ENCODE measurements at regions not wholly inside any gene's neighbourhood (a gene's known extent, or its start where the extent isn't known, plus 50 kb on each side); places are given as distances from the start of the nearest gene placed in this dataset.

DNA sequence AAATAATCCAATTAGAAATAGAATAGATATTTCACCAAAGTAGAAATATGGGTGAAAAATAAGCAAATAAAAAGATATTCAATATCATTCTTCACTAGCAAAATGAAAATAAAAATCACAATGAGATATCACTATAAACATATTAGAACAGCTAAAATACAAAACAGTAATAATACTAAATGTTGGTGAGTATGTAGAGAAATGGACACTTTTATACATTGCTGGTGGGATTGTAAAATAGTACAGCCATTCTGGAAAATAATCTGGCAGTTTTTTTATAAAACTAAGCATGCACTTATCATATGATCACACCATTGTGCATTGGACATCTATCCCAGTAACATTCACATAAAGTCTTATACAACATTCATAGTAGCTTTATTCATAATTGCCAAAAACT lies 320.2 kb upstream of the OR4E1 start:
- H3K4me1 ChIP-seq (ENCODE audit: control insufficient read depth, insufficient read depth, low read length), result no peaks in the 10 kb centered on the region
- H3K27ac ChIP-seq (ENCODE audit: low read length), result no peak overlapping the region

DNA sequence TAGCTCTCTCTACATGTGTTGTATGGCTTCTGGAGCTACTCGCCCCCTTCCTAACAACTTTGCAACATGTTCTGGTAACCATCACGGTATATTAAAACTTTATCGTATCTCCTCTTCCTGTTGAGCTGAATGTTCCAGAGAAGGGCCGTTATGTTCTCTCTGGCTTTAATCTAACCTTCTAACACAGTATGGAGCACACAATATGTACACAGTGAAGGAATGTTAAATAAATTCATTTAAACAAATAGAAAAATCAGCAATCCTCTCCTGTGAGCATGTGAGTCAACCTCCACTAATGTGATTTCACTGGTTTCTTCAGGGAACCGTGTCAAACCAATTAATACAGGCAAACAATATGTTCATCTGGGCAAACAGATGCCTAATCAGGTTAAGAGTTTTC lies 319.5 kb upstream of the OR4E1 start:
- H3K4me3 ChIP-seq (ENCODE audit: low read length), result no peak overlapping the region
- WGBS (ENCODE audit: insufficient coverage, low lambda C conversion rate), result no CpG with 5 or more reads among the region's 5 CpGs
- H3K9me3 ChIP-seq (ENCODE audit: control insufficient read depth, low read depth, low read length), result no peaks in the 10 kb centered on the region
- H3K27me3 ChIP-seq (ENCODE audit: control insufficient read depth, insufficient read depth, low read length), result no peaks in the 10 kb centered on the region
- no peaks in the 10 kb centered on the region for H3K4me1 ChIP-seq (ENCODE audit: control insufficient read depth, insufficient read depth, low read length)
- no peak for DNase-seq
- H3K27ac ChIP-seq (ENCODE audit: low read length), result no peak overlapping the region
- H3K36me3 ChIP-seq (ENCODE audit: control insufficient read depth, insufficient read depth, low read length), result no peaks in the 10 kb centered on the region

More for the DNA sequence above, 320.2 kb upstream of the OR4E1 start:
- Histone ChIP-seq H3K36me3 (ENCODE audit: control insufficient read depth, insufficient read depth, low read length) (no peaks in the 10 kb centered on the region), H3K27me3 (ENCODE audit: control insufficient read depth, insufficient read depth, low read length) (no peaks in the 10 kb centered on the region), H3K4me3 (ENCODE audit: low read length) (no peak overlapping the region), H3K9me3 (ENCODE audit: control insufficient read depth, low read depth, low read length) (no peaks in the 10 kb centered on the region)
- DNase-seq, result no peak

DNA sequence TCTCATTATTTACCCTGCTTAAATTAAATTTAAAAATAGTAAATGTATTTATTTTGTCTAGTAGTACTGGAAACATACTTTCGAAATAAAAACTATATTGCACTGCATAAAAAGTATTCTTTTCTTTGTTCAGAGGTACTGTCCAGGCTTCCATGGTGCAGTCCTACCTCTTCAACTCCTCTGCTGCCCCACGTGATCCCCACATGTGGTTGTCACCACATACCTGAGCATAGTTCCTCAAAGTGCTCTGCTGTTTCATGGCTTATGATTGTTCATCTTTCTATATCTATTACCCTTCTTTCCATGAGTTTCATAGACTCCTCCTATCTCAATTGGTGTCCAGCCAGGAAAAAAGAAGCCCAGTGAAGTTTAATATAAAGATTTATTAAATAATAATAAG lies 317.5 kb upstream of the OR4E1 start:
- no peaks in the 10 kb centered on the region for H3K27me3 ChIP-seq (ENCODE audit: control insufficient read depth, insufficient read depth, low read length)
- no peak for DNase-seq
- WGBS (ENCODE audit: insufficient coverage, low lambda C conversion rate), result no CpG with 5 or more reads among the region's 2 CpGs
- no peaks in the 10 kb centered on the region for H3K36me3 ChIP-seq (ENCODE audit: control insufficient read depth, insufficient read depth, low read length)
- no peaks in the 10 kb centered on the region for H3K9me3 ChIP-seq (ENCODE audit: control insufficient read depth, low read depth, low read length)
- no peak overlapping the region for H3K27ac ChIP-seq (ENCODE audit: low read length)
- H3K4me3 ChIP-seq (ENCODE audit: low read length), result no peak overlapping the region
- H3K4me1 ChIP-seq (ENCODE audit: control insufficient read depth, insufficient read depth, low read length), result no peaks in the 10 kb centered on the region

DNA sequence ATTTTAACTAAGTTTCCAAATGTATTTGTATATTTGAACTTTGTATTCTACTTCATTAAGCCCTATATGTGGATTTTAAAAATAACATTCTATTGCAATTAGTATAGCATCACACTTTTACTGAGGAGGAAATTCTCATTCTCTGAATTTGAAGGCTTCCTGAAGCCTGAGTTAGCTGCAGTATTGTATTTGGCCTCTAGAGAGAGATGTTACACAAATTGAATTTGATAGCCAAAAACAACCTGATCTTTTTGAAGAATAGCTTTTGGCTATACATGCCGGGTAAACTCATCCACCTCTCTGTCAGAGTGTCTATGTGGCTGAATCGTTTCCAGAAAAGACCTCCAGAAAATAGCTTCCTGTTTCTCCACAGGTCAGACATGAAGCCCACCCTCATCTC lies 316.5 kb upstream of the OR4E1 start:
- H3K4me1 ChIP-seq (ENCODE audit: control insufficient read depth, insufficient read depth, low read length), result no peaks in the 10 kb centered on the region
- WGBS (ENCODE audit: insufficient coverage, low lambda C conversion rate), result no CpG with 5 or more reads among the region's 2 CpGs
- no peaks in the 10 kb centered on the region for H3K27me3 ChIP-seq (ENCODE audit: control insufficient read depth, insufficient read depth, low read length)
- H3K36me3 ChIP-seq (ENCODE audit: control insufficient read depth, insufficient read depth, low read length), result no peaks in the 10 kb centered on the region
- H3K9me3 ChIP-seq (ENCODE audit: control insufficient read depth, low read depth, low read length), result no peaks in the 10 kb centered on the region
- H3K4me3 ChIP-seq (ENCODE audit: low read length), result no peak overlapping the region
- H3K27ac ChIP-seq (ENCODE audit: low read length), result no peak overlapping the region
- no peak for DNase-seq

DNA sequence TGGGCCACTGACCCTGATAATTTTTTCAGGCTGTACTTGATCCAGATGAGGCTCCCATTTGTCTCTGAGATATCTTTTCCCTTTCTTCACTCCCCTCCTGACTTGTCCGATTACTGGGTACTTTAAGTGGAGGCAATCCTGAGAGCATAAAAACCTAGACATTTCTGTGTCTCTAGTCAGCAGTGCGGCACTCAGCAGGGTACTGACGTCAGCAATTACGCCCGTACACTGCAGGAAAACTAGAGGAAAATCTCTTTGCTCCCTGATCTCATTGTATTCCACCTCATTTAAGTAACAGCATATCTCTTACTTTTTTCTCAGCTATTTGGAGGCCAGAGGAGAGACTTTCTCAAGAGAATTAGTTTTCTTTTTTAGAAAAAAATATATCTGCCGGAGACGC lies 315.5 kb upstream of the OR4E1 start:
- 70% methylated on average over 2 of the region's 7 CpGs for WGBS (ENCODE audit: insufficient coverage, low lambda C conversion rate)
- Histone ChIP-seq H3K36me3 (ENCODE audit: control insufficient read depth, insufficient read depth, low read length) (no peaks in the 10 kb centered on the region), H3K4me1 (ENCODE audit: control insufficient read depth, insufficient read depth, low read length) (no peaks in the 10 kb centered on the region), H3K27me3 (ENCODE audit: control insufficient read depth, insufficient read depth, low read length) (no peaks in the 10 kb centered on the region), H3K9me3 (ENCODE audit: control insufficient read depth, low read depth, low read length) (no peaks in the 10 kb centered on the region), H3K4me3 (ENCODE audit: low read length) (no peak overlapping the region), H3K27ac (ENCODE audit: low read length) (no peak overlapping the region)
- DNase-seq, result no peak

DNA sequence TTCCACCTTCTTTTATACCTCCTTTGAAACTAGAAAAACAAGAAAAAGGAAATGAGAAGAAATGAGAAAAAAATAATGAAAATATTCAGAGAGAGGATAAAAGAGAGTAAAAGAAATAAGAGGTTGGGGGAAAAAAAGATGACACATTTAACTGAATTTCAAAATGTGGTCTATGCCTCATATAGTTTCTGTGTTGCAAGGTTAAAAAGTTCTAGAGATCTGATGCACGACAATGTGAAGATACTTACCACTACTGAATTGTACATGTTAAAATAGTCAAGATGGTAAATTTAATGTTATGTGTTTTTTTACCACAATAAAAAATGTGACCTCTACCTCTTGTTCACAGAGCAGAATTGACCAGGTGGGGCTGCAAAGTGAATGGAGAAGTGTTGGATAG lies 314.8 kb upstream of the OR4E1 start:
- Histone ChIP-seq H3K4me3 (ENCODE audit: low read length) (no peak overlapping the region), H3K9me3 (ENCODE audit: control insufficient read depth, low read depth, low read length) (no peaks in the 10 kb centered on the region), H3K4me1 (ENCODE audit: control insufficient read depth, insufficient read depth, low read length) (no peaks in the 10 kb centered on the region), H3K27me3 (ENCODE audit: control insufficient read depth, insufficient read depth, low read length) (no peaks in the 10 kb centered on the region), H3K27ac (ENCODE audit: low read length) (no peak overlapping the region), H3K36me3 (ENCODE audit: control insufficient read depth, insufficient read depth, low read length) (no peaks in the 10 kb centered on the region)
- DNase-seq, result no peak
- 100% methylated on average over 1 of the region's 1 CpG for WGBS (ENCODE audit: insufficient coverage, low lambda C conversion rate)

DNA sequence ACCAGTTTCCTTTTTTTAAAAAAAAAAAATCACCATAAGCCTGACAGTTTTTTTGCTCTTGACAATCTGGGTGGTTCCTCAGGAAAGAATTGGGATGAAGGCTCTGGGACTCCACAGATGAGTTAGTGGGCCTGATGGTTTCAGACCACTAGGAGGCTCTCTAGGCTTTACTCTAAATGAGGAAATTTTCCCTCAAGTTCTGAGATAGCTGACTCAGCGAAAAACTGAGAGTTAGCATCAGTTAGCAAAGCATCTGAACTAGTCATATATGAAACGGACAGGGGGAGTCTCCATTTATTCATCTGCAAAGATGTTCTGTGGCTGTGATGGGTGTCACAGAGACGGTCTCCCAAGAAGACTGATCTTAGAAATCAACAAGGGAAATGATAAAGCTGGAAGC lies 314.3 kb upstream of the OR4E1 start:
- Histone ChIP-seq H3K36me3 (ENCODE audit: control insufficient read depth, insufficient read depth, low read length) (no peaks in the 10 kb centered on the region), H3K9me3 (ENCODE audit: control insufficient read depth, low read depth, low read length) (no peaks in the 10 kb centered on the region), H3K27me3 (ENCODE audit: control insufficient read depth, insufficient read depth, low read length) (no peaks in the 10 kb centered on the region), H3K4me3 (ENCODE audit: low read length) (no peak overlapping the region), H3K4me1 (ENCODE audit: control insufficient read depth, insufficient read depth, low read length) (no peaks in the 10 kb centered on the region), H3K27ac (ENCODE audit: low read length) (no peak overlapping the region)
- WGBS (ENCODE audit: insufficient coverage, low lambda C conversion rate), result no CpG with 5 or more reads among the region's 3 CpGs
- no peak for DNase-seq

DNA sequence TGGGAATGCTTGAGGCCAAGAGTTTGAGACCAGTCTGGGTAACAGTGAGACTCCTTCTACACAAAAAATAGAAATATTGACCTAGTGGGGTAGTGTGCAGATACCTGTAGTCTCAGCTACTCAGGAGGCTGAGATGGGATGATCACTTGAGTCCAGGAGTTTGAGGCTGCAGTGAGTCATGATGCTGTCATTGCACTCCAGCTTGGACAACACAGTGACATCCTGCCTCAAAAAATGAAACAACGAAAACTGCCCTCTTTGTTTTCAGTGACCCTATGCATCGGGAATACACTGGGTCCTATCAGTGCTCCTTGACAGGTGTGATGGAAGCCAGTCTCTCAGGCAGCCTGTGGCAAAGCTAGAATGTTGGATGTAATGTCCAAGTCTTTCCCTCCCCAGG lies 311.5 kb upstream of the OR4E1 start:
- no peaks in the 10 kb centered on the region for H3K9me3 ChIP-seq (ENCODE audit: control insufficient read depth, low read depth, low read length)
- no peaks in the 10 kb centered on the region for H3K36me3 ChIP-seq (ENCODE audit: control insufficient read depth, insufficient read depth, low read length)
- WGBS (ENCODE audit: insufficient coverage, low lambda C conversion rate), result no CpG with 5 or more reads among the region's 2 CpGs
- no peaks in the 10 kb centered on the region for H3K4me1 ChIP-seq (ENCODE audit: control insufficient read depth, insufficient read depth, low read length)
- no peaks in the 10 kb centered on the region for H3K27me3 ChIP-seq (ENCODE audit: control insufficient read depth, insufficient read depth, low read length)
- no peak overlapping the region for H3K27ac ChIP-seq (ENCODE audit: low read length)
- no peak for DNase-seq
- no peak overlapping the region for H3K4me3 ChIP-seq (ENCODE audit: low read length)

DNA sequence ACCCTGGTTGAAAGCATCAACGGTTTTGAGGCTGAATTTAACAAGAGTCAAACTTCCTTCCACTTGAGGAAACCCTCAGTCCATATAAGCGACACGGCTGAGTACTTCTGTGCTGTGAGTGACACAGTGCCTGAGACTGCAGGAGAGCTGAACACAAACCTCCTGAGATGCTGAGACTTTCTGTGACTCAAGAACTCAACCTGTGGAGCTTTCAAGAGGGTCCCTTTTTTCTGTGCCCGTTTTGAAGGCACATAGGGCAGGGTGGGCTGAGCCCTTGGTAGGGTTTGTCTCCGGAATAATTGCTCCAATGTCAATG lies 305.3 kb upstream of the OR4E1 start:
- no peaks in the 10 kb centered on the region for H3K36me3 ChIP-seq (ENCODE audit: control insufficient read depth, insufficient read depth, low read length)

DNA sequence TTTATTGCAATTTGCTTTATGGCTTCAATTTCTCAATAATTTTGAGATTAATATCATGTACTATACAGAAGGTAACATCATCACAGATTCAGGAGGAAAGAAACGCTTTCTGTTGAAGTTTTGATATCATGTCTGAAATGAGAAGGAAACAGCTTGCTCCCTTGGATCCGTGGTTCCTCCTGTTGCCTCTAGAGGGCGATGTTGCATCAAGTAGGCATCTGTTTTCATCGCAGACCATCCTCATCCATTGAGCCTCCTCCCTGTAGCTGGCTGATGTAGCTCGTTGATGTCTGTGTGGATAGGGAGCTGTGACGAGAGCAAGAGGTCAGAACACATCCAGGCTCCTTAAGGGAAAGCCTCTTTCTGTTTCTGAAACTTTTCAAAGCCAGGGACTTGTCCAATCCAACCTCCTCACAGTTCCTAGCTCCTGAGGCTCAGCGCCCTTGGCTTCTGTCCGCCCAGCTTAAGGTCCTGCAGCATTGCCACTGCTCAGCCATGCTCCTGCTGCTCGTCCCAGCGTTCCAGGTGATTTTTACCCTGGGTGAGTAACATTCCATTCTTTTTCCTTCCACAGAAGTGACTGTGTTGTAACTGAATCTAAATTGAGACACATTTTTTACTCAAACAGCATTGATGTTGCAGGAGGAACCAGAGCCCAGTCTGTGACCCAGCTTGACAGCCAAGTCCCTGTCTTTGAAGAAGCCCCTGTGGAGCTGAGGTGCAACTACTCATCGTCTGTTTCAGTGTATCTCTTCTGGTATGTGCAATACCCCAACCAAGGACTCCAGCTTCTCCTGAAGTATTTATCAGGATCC lies 304.8 kb upstream of the OR4E1 start:
- WGBS (ENCODE audit: insufficient coverage, low lambda C conversion rate), result no CpG with 5 or more reads among the region's 11 CpGs
- no peaks in the 10 kb centered on the region for H3K4me1 ChIP-seq (ENCODE audit: control insufficient read depth, insufficient read depth, low read length)
- peak in 1 of 2 donors; percentile 20 for DNase-seq
- H3K4me3 ChIP-seq (ENCODE audit: low read length), result no peak overlapping the region
- H3K27ac ChIP-seq (ENCODE audit: low read length), result no peak overlapping the region
- no peaks in the 10 kb centered on the region for H3K36me3 ChIP-seq (ENCODE audit: control insufficient read depth, insufficient read depth, low read length)
- H3K9me3 ChIP-seq (ENCODE audit: control insufficient read depth, low read depth, low read length), result no peaks in the 10 kb centered on the region
- H3K27me3 ChIP-seq (ENCODE audit: control insufficient read depth, insufficient read depth, low read length), result no peaks in the 10 kb centered on the region

More for the DNA sequence above, 305.3 kb upstream of the OR4E1 start:
- no CpG with 5 or more reads among the region's 5 CpGs for WGBS (ENCODE audit: insufficient coverage, low lambda C conversion rate)
- Histone ChIP-seq H3K9me3 (ENCODE audit: control insufficient read depth, low read depth, low read length) (no peaks in the 10 kb centered on the region), H3K4me1 (ENCODE audit: control insufficient read depth, insufficient read depth, low read length) (no peaks in the 10 kb centered on the region), H3K27me3 (ENCODE audit: control insufficient read depth, insufficient read depth, low read length) (no peaks in the 10 kb centered on the region), H3K27ac (ENCODE audit: low read length) (no peak overlapping the region), H3K4me3 (ENCODE audit: low read length) (no peak overlapping the region)
- no peak for DNase-seq

DNA sequence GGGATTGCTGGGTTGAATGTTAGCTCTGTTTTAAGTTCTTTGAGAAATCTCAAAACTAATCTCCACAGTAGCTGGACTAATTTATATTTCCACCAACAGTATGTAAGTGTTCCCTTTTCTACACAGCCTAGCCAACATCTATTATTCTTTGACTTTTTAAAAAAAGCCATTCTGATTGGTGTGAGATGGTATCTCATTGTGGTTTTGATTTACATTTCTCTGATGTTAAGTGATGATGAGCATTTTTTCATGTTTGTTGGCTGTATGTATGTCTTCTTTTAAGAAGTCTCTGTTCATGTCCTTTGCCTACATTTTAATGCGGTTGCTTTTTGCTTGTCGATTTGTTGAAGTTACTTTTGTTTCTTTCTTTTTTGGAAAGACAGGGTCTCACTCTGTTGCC lies 301.1 kb upstream of the OR4E1 start:
- 100% methylated on average over 1 of the region's 2 CpGs for WGBS (ENCODE audit: insufficient coverage, low lambda C conversion rate)

More for the DNA sequence above, 301.1 kb upstream of the OR4E1 start:
- Histone ChIP-seq H3K9me3 (ENCODE audit: control insufficient read depth, low read depth, low read length) (no peaks in the 10 kb centered on the region), H3K4me3 (ENCODE audit: low read length) (no peak overlapping the region), H3K27me3 (ENCODE audit: control insufficient read depth, insufficient read depth, low read length) (no peaks in the 10 kb centered on the region), H3K27ac (ENCODE audit: low read length) (no peak overlapping the region), H3K4me1 (ENCODE audit: control insufficient read depth, insufficient read depth, low read length) (no peaks in the 10 kb centered on the region), H3K36me3 (ENCODE audit: control insufficient read depth, insufficient read depth, low read length) (no peaks in the 10 kb centered on the region)
- DNase-seq, result no peak
